ENCODE measurements at regions not wholly inside any gene's neighbourhood (a gene's known extent, or its start where the extent isn't known, plus 50 kb on each side); places are given as distances from the start of the nearest gene placed in this dataset.
A peak's percentile ranks its signal among the peaks of the same experiment; 100 is the strongest.

GRCh38 chr4:20624793-20625374 is 75.4 kb upstream of the PACRGL start:
- ATAC-seq (ENCODE audit: low read depth): no peak
- dilution Hi-C loops (cut with HindIII; ENCODE audit: low sequenced_read_pairs, unreplicated experiment): no loop called here
- POLR2A ChIA-PET (ENCODE audit: unreplicated experiment): interaction anchor here (0.6 kb wide), 1 partner anchor 284 kb away, joined by 3 read pairs; no protein-coding TSS in a partner anchor

More at GRCh38 chr4:20624793-20625374, 75.4 kb upstream of the PACRGL start:
- no peak overlapping the region for H3K27ac ChIP-seq (ENCODE audit: insufficient read depth, low read length)
- TF ChIP-seq RAD21 (IDR thresholded peaks at IDR 0.05; ENCODE audit: low read length) (no peak), MXI1 (IDR thresholded peaks at IDR 0.05; ENCODE audit: borderline replicate concordance, low read depth, low read length) (no peak), SMC3 (IDR thresholded peaks at IDR 0.05; ENCODE audit: low read depth, low read length) (no peak), RFX5 (IDR thresholded peaks at IDR 0.05; ENCODE audit: low read depth, low read length) (no peak), FOS (IDR thresholded peaks at IDR 0.05; ENCODE audit: low read depth, low read length) (no peak), CHD1 (IDR thresholded peaks at IDR 0.05; ENCODE audit: low read depth, low read length) (no peak), CTCF (conservative IDR thresholded peaks at IDR 0.05; ENCODE audit: low read depth, low read length) (no peak), NFE2L2 (IDR thresholded peaks at IDR 0.05; ENCODE audit: low read depth, low read length) (no peak), POLR2A (IDR thresholded peaks at IDR 0.05; ENCODE audit: low read depth, low read length) (no peak)
- no peak overlapping the region for H2AK9ac ChIP-seq (replicated peaks; ENCODE audit: low read depth, low read length, poor library complexity)
- no peak overlapping the region for H3K4me2 ChIP-seq (ENCODE audit: low read depth, low read length)
- H3K56ac ChIP-seq (ENCODE audit: extremely low read depth, insufficient read depth, low read length): no peak overlapping the region
- H3K4me1 ChIP-seq (ENCODE audit: control insufficient read depth, insufficient read depth, low read length): no peaks in the 10 kb centered on the region
- H3K27me3 ChIP-seq (ENCODE audit: control insufficient read depth, insufficient read depth, low read length): no peaks in the 10 kb centered on the region
- intact Hi-C loops (cut with micrococcal nuclease): no loop called here
- no peaks in the 10 kb centered on the region for H4K20me1 ChIP-seq (ENCODE audit: insufficient read depth, low read length)
- no peak overlapping the region for H4K91ac ChIP-seq (ENCODE audit: insufficient read depth, low read depth, low read length)
- in situ Hi-C loops (cut with MboI; ENCODE audit: low sequenced_read_pairs): no loop called here
- H2BK120ac ChIP-seq (ENCODE audit: low read depth, low read length): no peak overlapping the region
- H3K23ac ChIP-seq (ENCODE audit: low read depth, low read length): no peak overlapping the region
- no peak overlapping the region for H3K14ac ChIP-seq (replicated peaks; ENCODE audit: low read depth, low read length)
- no peak overlapping the region for H2BK5ac ChIP-seq (ENCODE audit: low read depth, low read length, poor library complexity, severe bottlenecking)
- H4K5ac ChIP-seq (ENCODE audit: low read depth, low read length): no peak overlapping the region
- no peak overlapping the region for H3K9ac ChIP-seq (ENCODE audit: low read depth, low read length)
- CTCF ChIA-PET: no interaction called here
- H3K36me3 ChIP-seq (ENCODE audit: control insufficient read depth, insufficient read depth, low read length): no peaks in the 10 kb centered on the region
- H4K8ac ChIP-seq (ENCODE audit: low read depth in 2 of 2, low read length in 2 of 2): no peak overlapping the region
- no peak overlapping the region for H2AK5ac ChIP-seq (ENCODE audit: low read depth, low read length)
- peak; percentile 8 for DNase-seq
- no peak overlapping the region for H3K4me3 ChIP-seq (ENCODE audit: insufficient read depth, low read depth, low read length)
- H3K4ac ChIP-seq (ENCODE audit: low read depth, low read length): no peak overlapping the region
- H2AFZ ChIP-seq (replicated peaks; ENCODE audit: low read length, poor library complexity): no peak overlapping the region
- 0 to 100% methylated on average over 1 of the region's 3 CpGs for WGBS, 2 experiments (ENCODE audit: extremely low coverage in 2 of 2, insufficient read length in 1 of 2)
- H3K18ac ChIP-seq (ENCODE audit: low read depth, low read length): no peak overlapping the region
- BruUV-seq (replicated peaks): no TSS peak
- H2BK15ac ChIP-seq (ENCODE audit: low read depth, low read length): no peak overlapping the region
- H3K9me1 ChIP-seq (ENCODE audit: insufficient read depth, low read length): no peaks in the 10 kb centered on the region
- no peaks in the 10 kb centered on the region for H3K9me3 ChIP-seq (ENCODE audit: control insufficient read depth, insufficient read depth, low read length)
- no peak overlapping the region for H2BK20ac ChIP-seq (ENCODE audit: low read depth, low read length)
- no peaks in the 10 kb centered on the region for H3K79me1 ChIP-seq (ENCODE audit: low read depth in 1 of 2, low read length in 2 of 2)
